ENCODE measurements at regions not wholly inside any gene's neighbourhood (a gene's known extent, or its start where the extent isn't known, plus 50 kb on each side); places are given as distances from the start of the nearest gene placed in this dataset.
"Not testable (repeated sequence)": the region's sequence is repeated elsewhere in the genome, so short reads cannot be mapped to it uniquely, and the experiment has no call there.

GRCh38 chr14:105700622-105701288 lies 174.4 kb downstream of the TMEM121 start:
- no peak for DNase-seq

GRCh38 chr14:105701456-105702274 lies 175.3 kb downstream of the TMEM121 start:
- no peak for DNase-seq

DNA sequence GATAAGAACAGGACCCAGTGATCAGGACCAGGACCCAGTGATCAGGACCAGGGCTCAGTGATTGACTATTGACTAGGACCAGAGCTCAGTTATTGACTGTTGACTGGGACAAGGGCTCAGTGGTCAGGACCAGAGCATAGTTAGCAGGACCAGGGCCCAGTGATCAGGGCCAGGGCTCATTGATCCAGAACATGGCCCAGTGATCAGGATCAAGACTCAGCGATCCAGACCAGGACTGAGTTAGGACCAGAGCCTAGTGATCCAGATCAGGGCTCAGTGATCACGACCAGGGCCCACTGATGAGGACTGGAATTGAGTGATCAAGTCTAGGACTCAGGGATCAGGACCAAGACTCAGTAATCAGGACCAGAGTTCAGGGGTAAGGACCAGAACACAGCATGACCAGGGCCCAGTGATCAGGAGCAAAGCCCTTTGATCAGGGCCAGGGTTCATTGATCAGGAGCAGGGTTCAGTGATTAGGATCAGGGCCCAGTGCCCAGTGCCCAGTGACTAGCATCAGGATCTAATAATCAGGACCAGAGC lies 176.0 kb downstream of the TMEM121 start:
- no peak for DNase-seq

- DNase-seq, result not testable (repeated sequence)
These were observed 176.8 kb downstream of the TMEM121 start for GRCh38 chr14:105703044-105703665.

DNA sequence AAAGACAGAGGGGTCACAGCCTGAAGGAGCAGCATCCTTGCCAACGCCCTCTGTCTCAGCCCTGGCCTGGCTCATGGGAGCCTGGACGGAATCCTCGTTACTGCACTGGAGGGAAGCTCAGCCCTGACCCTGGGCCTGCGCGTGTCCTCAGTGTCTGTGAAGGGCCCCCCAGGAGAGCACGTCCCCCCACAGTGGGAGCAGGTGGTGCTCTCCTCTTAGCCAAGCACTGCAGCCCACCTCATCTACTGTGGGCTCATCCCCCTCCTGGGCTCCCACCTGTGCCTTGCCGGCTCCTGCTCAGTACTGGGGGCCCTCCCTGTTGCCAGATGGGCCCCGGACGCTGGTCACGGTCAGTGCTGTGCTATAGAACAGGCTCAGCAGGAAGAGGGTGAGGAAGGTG lies 177.7 kb downstream of the TMEM121 start:
- not testable (repeated sequence) for DNase-seq

DNA sequence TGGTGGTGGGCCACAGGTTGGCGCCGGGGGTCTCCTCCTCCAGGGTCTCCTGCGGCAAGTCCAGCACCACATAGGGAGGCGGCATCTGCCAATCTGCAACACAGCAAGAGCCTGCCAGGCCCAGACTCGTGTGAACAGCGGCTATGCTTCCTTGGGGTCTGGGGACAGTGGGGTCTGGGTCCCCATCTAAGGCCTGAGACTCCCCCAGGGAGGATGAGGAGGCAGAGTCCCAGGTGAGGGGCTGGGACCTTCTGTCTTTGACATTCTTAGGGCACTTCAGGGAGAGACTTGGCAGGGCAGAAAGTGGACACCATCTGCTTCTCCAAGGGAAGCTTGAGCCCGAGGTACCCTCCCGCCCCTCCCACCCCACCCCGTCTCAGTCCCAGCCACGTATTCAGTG lies 178.1 kb downstream of the TMEM121 start:
- not testable (repeated sequence) for DNase-seq

DNA sequence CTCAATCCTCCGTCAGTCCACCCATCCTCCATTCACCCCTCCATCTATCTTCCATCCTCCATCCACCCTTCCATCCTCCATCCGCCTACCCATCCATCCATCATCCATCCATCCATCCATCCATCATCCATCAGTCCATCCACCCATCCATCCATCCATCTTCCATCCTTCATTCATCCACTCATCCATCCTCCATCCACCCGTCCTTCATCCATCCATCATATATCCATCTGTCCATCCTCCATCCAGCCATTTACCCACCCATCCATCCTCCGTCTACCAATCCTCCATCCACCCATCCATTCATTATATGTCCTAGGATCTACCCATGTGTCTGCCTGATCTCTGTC lies 179.1 kb downstream of the TMEM121 start:
- not testable (repeated sequence) for DNase-seq

- not testable (repeated sequence) for DNase-seq
These were observed 179.7 kb downstream of the TMEM121 start for GRCh38 chr14:105705862-105706700.

GRCh38 chr14:105706701-105707019 lies 180.3 kb downstream of the TMEM121 start:
- DNase-seq, result not testable (repeated sequence)

- not testable (repeated sequence) for DNase-seq
These were observed 180.7 kb downstream of the TMEM121 start for GRCh38 chr14:105707099-105707498.

DNA sequence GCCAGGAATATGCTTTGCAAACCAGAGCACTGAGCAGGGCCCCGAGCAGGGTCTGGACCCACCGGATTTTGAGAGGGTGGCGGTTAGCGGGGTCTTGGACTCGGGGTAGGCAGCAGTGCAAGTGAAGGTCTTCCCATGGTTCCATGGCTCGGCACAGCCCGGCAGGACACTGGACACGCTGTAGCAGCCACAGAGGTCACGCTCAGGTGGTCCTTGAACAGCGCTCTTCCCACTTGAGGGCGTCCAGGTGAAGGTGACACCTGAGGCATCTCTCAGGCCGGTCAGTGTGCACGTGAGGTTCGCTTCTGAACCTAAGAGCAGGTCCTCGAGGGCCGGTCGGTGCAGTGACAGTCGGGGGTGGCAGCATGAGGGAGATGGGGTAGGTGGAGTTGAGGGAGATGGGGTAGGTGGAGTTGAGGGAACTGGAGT lies 181.4 kb downstream of the TMEM121 start:
- not testable (repeated sequence) for DNase-seq

DNA sequence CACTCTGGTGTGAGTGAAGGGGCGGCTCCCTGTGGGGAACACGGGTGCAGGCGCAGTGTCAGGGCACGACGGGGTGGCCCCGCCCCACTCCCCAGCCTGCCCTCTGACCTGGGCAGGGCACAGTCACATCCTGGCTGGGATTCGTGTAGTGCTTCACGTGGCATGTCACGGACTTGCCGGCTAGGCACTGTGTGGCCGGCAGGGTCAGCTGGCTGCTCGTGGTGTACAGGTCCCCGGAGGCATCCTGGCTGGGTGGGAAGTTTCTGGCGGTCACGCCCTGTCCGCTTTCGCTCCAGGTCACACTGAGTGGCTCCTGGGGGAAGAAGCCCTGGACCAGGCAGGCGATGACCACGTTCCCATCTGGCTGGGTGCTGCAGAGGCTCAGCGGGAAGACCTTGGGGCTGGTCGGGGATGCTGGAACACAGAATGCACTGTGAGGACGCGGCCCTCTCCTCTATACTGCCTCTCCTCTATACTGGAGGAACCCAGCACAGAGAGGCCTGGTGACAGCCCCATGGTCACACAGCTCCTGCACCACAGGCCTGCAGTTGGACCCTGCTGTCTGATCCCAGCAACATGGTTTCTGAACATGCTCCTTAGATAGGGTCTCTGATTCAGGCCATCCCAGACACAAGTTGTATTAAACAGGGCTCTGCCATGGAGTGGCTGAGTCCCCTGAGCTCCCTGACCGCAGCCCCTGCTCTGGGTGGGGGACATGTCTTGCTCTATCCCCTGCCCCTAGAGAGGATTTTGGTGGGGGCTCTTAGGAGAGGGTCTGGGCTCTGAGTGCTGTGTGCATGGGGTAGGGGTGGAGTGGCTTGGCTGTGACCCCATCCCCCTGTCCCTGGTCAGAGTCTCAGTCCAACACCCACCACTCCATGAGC lies 182.1 kb downstream of the TMEM121 start:
- DNase-seq, result not testable (repeated sequence)

GRCh38 chr14:105709281-105710118 lies 183.1 kb downstream of the TMEM121 start:
- no peak for DNase-seq

GRCh38 chr14:105710119-105711043 lies 184.0 kb downstream of the TMEM121 start:
- no peak for DNase-seq

GRCh38 chr14:105711044-105711620 lies 184.7 kb downstream of the TMEM121 start:
- DNase-seq, result no peak

DNA sequence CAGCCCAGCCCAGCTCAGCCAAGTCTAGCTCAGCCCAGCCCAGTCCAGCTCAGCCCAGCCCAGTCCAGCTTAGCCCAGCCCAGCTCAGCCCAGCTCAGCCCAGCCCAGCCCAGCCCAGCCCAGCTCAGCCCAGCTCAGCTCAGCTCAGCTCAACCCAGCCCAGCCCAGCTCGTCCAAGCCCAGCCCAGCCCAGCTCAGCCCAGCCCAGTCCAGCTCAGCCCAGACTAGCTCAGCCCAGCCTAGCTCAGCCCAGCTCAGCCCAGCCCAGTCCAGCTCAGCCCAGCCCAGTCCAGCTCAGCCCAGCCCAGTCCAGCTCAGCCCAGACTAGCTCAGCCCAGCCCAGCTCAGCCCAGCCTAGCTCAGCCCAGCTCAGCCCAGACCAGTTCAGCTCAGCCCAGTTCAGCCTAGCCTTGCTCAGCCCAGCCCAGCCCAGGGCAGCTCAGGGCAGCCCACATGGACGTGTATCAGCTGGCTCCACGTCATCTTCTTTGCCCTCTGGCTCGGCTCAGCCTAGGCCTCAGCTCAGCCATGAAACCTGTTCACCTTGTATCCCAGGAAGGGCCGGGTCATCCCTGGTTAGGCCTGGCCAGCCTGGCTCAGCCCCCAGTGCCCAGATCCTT lies 185.6 kb downstream of the TMEM121 start:
- DNase-seq, result no peak

GRCh38 chr14:105712670-105713069 lies 186.3 kb downstream of the TMEM121 start:
- DNase-seq, result not testable (repeated sequence)

DNA sequence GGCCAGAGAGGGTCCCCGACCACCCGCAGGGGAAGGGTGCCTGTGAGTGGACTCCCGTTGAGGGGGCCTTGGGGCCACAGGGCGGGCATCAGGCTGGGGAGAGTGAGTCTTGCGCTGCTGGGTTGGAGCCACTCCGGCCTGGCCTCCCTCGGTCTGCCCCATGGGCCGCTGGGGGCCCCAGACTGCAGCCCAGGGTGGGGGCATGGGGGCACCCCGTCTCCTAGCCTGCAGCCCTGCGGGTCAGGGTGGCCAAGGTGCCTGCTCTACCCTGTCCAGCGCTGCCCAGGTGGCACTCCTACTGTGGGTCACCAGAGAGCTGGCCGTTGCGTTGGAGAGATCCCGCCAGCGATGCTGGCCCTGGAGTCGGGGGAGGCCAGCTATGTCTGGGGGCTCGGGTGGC lies 186.8 kb downstream of the TMEM121 start:
- not testable (repeated sequence) for DNase-seq

GRCh38 chr14:105713836-105714235 lies 187.5 kb downstream of the TMEM121 start:
- DNase-seq, result not testable (repeated sequence)
